Uterus (tissue), 3 donors: ENCODE measurements at regions not wholly inside any gene's neighbourhood (a gene's known extent, or its start where the extent isn't known, plus 50 kb on each side); places are given as distances from the start of the nearest gene placed in this dataset. TPM values are rescaled to one million over a fixed set of nuclear protein-coding genes. Genes with fewer than 3 reads are reported as not detected.
"Not testable (repeated sequence)": the region's sequence is repeated elsewhere in the genome, so short reads cannot be mapped to it uniquely, and the experiment has no call there.

Experiments
- DNase-seq, 2 donors: peaks; one replicate each; pipeline ENCODE4 v3.0.0-alpha.2; 2019 to 2020
- H3K27ac ChIP-seq, 2 donors: fragments of 200-600 bp; sonication (generic); 1 replicate in 1 of 2; 2 replicates in 1 of 2; pipeline ENCODE4 v1.5.1; 2016 to 2018
- H3K27me3 ChIP-seq, 2 donors: fragments of 200-600 bp; sonication (generic); one replicate each; pipeline ENCODE4 v1.5.1; 2018 to 2019; ENCODE audit warnings: control low read depth in 1 of 2
- H3K36me3 ChIP-seq, 2 donors: fragments of 200-600 bp; sonication (generic); one replicate each; pipeline ENCODE4 v1.5.1; 2019; ENCODE audit warnings: control low read depth in 1 of 2
- H3K4me1 ChIP-seq, 2 donors: fragments of 200-600 bp; sonication (generic); one replicate each; pipeline ENCODE4 v1.5.1; 2018 to 2019; ENCODE audit warnings: control low read depth in 1 of 2
- H3K4me3 ChIP-seq, 2 donors: fragments of 200-600 bp; sonication (generic); 1 replicate in 1 of 2; 2 replicates in 1 of 2; pipeline ENCODE4 v1.5.1; 2018 to 2019; ENCODE audit warnings: mild to moderate bottlenecking in 1 of 2
- H3K9me3 ChIP-seq, 2 donors: fragments of 200-600 bp; sonication (generic); one replicate each; pipeline ENCODE4 v1.5.1; 2019; ENCODE audit warnings: control low read depth in 1 of 2
- CTCF ChIP-seq, 4 experiments: fragments of 200-600 bp in 2 of 4; fragments of 450-650 bp in 2 of 4; sonication (generic) in 2 of 4; IDR thresholded peaks; one replicate each; pipeline ENCODE4 v1.5.1; 2016 to 2019; ENCODE audit warnings: antibody characterized with exemption in 4 of 4, mild to moderate bottlenecking in 2 of 4, moderate library complexity in 1 of 4
- POLR2A ChIP-seq, 2 donors: fragments of 450-650 bp; IDR thresholded peaks; one replicate each; pipeline ENCODE4 v1.6.1; 2016; ENCODE audit warnings: antibody characterized with exemption in 2 of 2, mild to moderate bottlenecking in 1 of 2, moderate library complexity in 1 of 2
- intact Hi-C: fragments of 100-400 bp; cut with DNase I; formaldehyde crosslinking; loops from one replicate; pipeline ENCODE4 v1.15.1; 2023; ENCODE audit warnings: low total_unique reads
- small RNA-seq: library from RNA; depleted of rRNA; stranded (forward); fragments of <200 nt; gene quantifications from one replicate; pipeline ENCODE3, GENCODE V24; 2016
- donor health status: DM: yes; HTN: yes; CAD: no.

GRCh38 chr10:113497198-113497597 is 55.7 kb upstream of the HABP2 start:
- intact Hi-C loops: no loop called here
- Histone ChIP-seq H3K27me3 (no peaks in the 10 kb centered on the region), H3K4me3 (no peak overlapping the region), H3K36me3 (no peaks in the 10 kb centered on the region), H3K27ac (no peak overlapping the region), H3K4me1 (peaks cover 0 to 6% of the 10 kb centered on the region in 2 donors), H3K9me3 (no peaks in the 10 kb centered on the region)
- TF ChIP-seq CTCF (IDR thresholded peaks at IDR 0.05) (no peak), POLR2A (IDR thresholded peaks at IDR 0.05) (no peak)
- no peak for DNase-seq

- Histone ChIP-seq H3K36me3 (no peaks in the 10 kb centered on the region), H3K27ac (no peak overlapping the region), H3K4me3 (no peak overlapping the region), H3K9me3 (no peaks in the 10 kb centered on the region), H3K27me3 (no peaks in the 10 kb centered on the region), H3K4me1 (peaks cover 0 to 6% of the 10 kb centered on the region in 2 donors)
- intact Hi-C loops: no loop called here
- no peak for DNase-seq
- TF ChIP-seq POLR2A (IDR thresholded peaks at IDR 0.05): no peak
- no peak for TF ChIP-seq CTCF (IDR thresholded peaks at IDR 0.05)
Measured at GRCh38 chr10:113498997-113499396, 53.9 kb upstream of the HABP2 start.

DNA sequence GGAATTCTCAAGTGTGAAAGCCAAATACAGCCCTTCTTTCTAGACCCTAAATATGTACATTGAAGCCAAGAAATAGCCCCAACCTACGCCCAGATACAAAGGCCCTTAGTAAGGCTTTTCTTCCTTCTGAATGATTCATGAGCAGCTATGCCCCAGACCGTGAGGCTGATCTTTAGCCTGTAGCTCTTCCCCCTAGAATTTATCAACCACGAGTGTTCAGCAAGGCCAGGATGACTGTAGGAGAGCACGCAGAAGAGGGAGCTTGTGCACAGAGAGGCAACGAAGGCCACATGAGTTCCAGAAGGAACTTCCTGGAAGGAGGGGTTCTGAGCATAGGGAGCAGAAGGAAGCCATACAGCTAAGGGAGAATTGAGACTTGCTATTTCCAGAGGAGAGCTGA is 53.0 kb upstream of the HABP2 start:
- no peaks in the 10 kb centered on the region for H3K36me3 ChIP-seq
- peaks cover 0 to 6% of the 10 kb centered on the region in 2 donors for H3K4me1 ChIP-seq
- no peak for DNase-seq
- TF ChIP-seq CTCF (IDR thresholded peaks at IDR 0.05) (no peak), POLR2A (IDR thresholded peaks at IDR 0.05) (no peak)
- no peak overlapping the region for H3K27ac ChIP-seq
- intact Hi-C loops: no loop called here
- H3K27me3 ChIP-seq: no peaks in the 10 kb centered on the region
- no peak overlapping the region for H3K4me3 ChIP-seq
- no peaks in the 10 kb centered on the region for H3K9me3 ChIP-seq

- H3K36me3 ChIP-seq, H3K4me1 ChIP-seq, H3K9me3 ChIP-seq, intact Hi-C loops, DNase-seq, H3K4me3 ChIP-seq, H3K27me3 ChIP-seq, H3K27ac ChIP-seq: not testable (repeated sequence)
Measured at GRCh38 chr10:113501031-113501430, 51.8 kb upstream of the HABP2 start.

Small RNA genes in the stretch of these regions (small RNA-seq; reads per million reads assigned to genes)
- gene RNU7-165P: not detected
